ENCODE measurements at regions not wholly inside any gene's neighbourhood (a gene's known extent, or its start where the extent isn't known, plus 50 kb on each side); places are given as distances from the start of the nearest gene placed in this dataset.

- ATAC-seq = no peak
These were observed 144.2 kb upstream of the PKDCC start for GRCh38 chr2:41903474-41904135.

- ATAC-seq = no peak
These were observed 143.4 kb upstream of the PKDCC start for GRCh38 chr2:41904459-41904858.

GRCh38 chr2:41905597-41906337 is 142.1 kb upstream of the PKDCC start:
- ATAC-seq = no peak

- no peak for ATAC-seq
These were observed 141.5 kb upstream of the PKDCC start for GRCh38 chr2:41906338-41906725.

GRCh38 chr2:41907141-41907540 is 140.7 kb upstream of the PKDCC start:
- ATAC-seq = no peak

GRCh38 chr2:41907771-41908207 is 140.0 kb upstream of the PKDCC start:
- ATAC-seq = no peak

- ATAC-seq = no peak
These were observed 139.5 kb upstream of the PKDCC start for GRCh38 chr2:41908349-41908748.

GRCh38 chr2:41909584-41909983 is 138.2 kb upstream of the PKDCC start:
- ATAC-seq = no peak

- peak in 1 of 2 donors; percentile 36 for ATAC-seq
These were observed 137.7 kb upstream of the PKDCC start for GRCh38 chr2:41910126-41910525.

- no peak for ATAC-seq
These were observed 136.8 kb upstream of the PKDCC start for GRCh38 chr2:41911033-41911432.

- ATAC-seq = no peak
These were observed 135.5 kb upstream of the PKDCC start for GRCh38 chr2:41912337-41912736.

GRCh38 chr2:41912776-41913175 is 135.0 kb upstream of the PKDCC start:
- no peak for ATAC-seq

- ATAC-seq = no peak
These were observed 134.5 kb upstream of the PKDCC start for GRCh38 chr2:41913311-41913710.

GRCh38 chr2:41913921-41914609 is 133.8 kb upstream of the PKDCC start:
- ATAC-seq = no peak

- ATAC-seq = no peak
These were observed 132.9 kb upstream of the PKDCC start for GRCh38 chr2:41914936-41915335.

- no peak for ATAC-seq
These were observed 131.6 kb upstream of the PKDCC start for GRCh38 chr2:41916177-41916576.

GRCh38 chr2:41917587-41917986 is 130.2 kb upstream of the PKDCC start:
- no peak for ATAC-seq

- ATAC-seq = no peak
These were observed 128.7 kb upstream of the PKDCC start for GRCh38 chr2:41919135-41919534.

- no peak for ATAC-seq
These were observed 127.6 kb upstream of the PKDCC start for GRCh38 chr2:41920181-41920580.

- no peak for ATAC-seq
These were observed 127.0 kb upstream of the PKDCC start for GRCh38 chr2:41920812-41921211.

- no peak for ATAC-seq
These were observed 125.6 kb upstream of the PKDCC start for GRCh38 chr2:41922177-41922576.

- ATAC-seq = no peak
These were observed 124.5 kb upstream of the PKDCC start for GRCh38 chr2:41923156-41923786.

GRCh38 chr2:41924024-41924423 is 123.8 kb upstream of the PKDCC start:
- ATAC-seq = no peak
